Karpas-422 (cell line): ENCODE measurements at regions not wholly inside any gene's neighbourhood (a gene's known extent, or its start where the extent isn't known, plus 50 kb on each side); places are given as distances from the start of the nearest gene placed in this dataset.

Source experiments
- DNase-seq: peaks from one replicate; pipeline ENCODE4 v3.0.0-alpha.2; 2015
- H2AFZ ChIP-seq: fragments of 200-600 bp; sonication (generic); 2 replicates; pipeline ENCODE4 v1.6.1; 2014; ENCODE audit warnings: antibody characterized with exemption, low read length, mixed read lengths
- H3K27ac ChIP-seq: fragments of 200-600 bp; sonication (generic); 2 replicates; pipeline ENCODE4 v1.5.1; 2014; ENCODE audit warnings: mild to moderate bottlenecking, low read length, moderate library complexity
- H3K27me3 ChIP-seq: fragments of 200-600 bp; sonication (generic); 2 replicates; pipeline ENCODE4 v1.6.1; 2014; ENCODE audit warnings: low read length, mixed read lengths
- H3K36me3 ChIP-seq: fragments of 200-600 bp; sonication (generic); 2 replicates; pipeline ENCODE4 v1.6.1; 2014; ENCODE audit warnings: low read length, mixed read lengths; ENCODE audit not compliant: insufficient read depth
- H3K4me1 ChIP-seq: fragments of 200-600 bp; sonication (generic); 2 replicates; pipeline ENCODE4 v1.6.1; 2014; ENCODE audit warnings: mild to moderate bottlenecking, low read length, mixed read lengths
- H3K4me2 ChIP-seq: fragments of 200-600 bp; sonication (generic); 2 replicates; pipeline ENCODE4 v1.6.1; 2014; ENCODE audit warnings: low read length, low read depth, mild to moderate bottlenecking; ENCODE audit not compliant: poor library complexity, severe bottlenecking
- H3K4me3 ChIP-seq: fragments of 200-600 bp; sonication (generic); 2 replicates; pipeline ENCODE4 v1.5.1; 2014; ENCODE audit warnings: mild to moderate bottlenecking, antibody characterized with exemption, low read length, mixed read lengths
- H3K79me2 ChIP-seq: fragments of 200-600 bp; sonication (generic); 2 replicates; pipeline ENCODE4 v1.6.1; 2014; ENCODE audit warnings: mild to moderate bottlenecking, low read length, mixed read lengths
- H3K9ac ChIP-seq: fragments of 200-600 bp; sonication (generic); 2 replicates; pipeline ENCODE4 v1.6.0; 2014; ENCODE audit warnings: low read length
- H3K9me2 ChIP-seq: fragments of 200-600 bp; sonication (generic), shearing (Covaris generic); replicated peaks from 2 replicates; pipeline ENCODE4 v1.6.0; 2014; ENCODE audit warnings: mild to moderate bottlenecking, low read length, moderate library complexity; ENCODE audit not compliant: insufficient read depth
- H3K9me3 ChIP-seq: fragments of 300-700, 200-600 bp; sonication (generic); 2 replicates; pipeline ENCODE4 v1.6.1; 2014; ENCODE audit warnings: low read length, mixed read lengths
- H4K20me1 ChIP-seq: fragments of 200-600 bp; sonication (generic); 2 replicates; pipeline ENCODE4 v1.6.1; 2014; ENCODE audit warnings: mild to moderate bottlenecking, antibody characterized with exemption, low read length, low read depth; ENCODE audit not compliant: insufficient read depth

- Histone ChIP-seq H3K4me2 (no peak overlapping the region), H3K36me3 (no peaks in the 10 kb centered on the region), H3K9me3 (no peaks in the 10 kb centered on the region), H2AFZ (no peak overlapping the region), H3K27me3 (no peaks in the 10 kb centered on the region), H3K4me3 (no peak overlapping the region), H4K20me1 (no peaks in the 10 kb centered on the region), H3K9me2 (no peaks in the 10 kb centered on the region), H3K79me2 (no peaks in the 10 kb centered on the region), H3K9ac (no peak overlapping the region), H3K4me1 (no peaks in the 10 kb centered on the region), H3K27ac (no peak overlapping the region)
- no peak for DNase-seq
These were observed 197.1 kb downstream of the GLUD2 start for GRCh38 chrX:121244511-121244910.

GRCh38 chrX:121245763-121246162 lies 198.4 kb downstream of the GLUD2 start:
- no peak overlapping the region for H3K4me3 ChIP-seq
- H3K9ac ChIP-seq: no peak overlapping the region
- H2AFZ ChIP-seq: no peak overlapping the region
- no peaks in the 10 kb centered on the region for H3K27me3 ChIP-seq
- no peak overlapping the region for H3K27ac ChIP-seq
- no peaks in the 10 kb centered on the region for H3K79me2 ChIP-seq
- H3K4me1 ChIP-seq: no peaks in the 10 kb centered on the region
- H3K9me2 ChIP-seq: no peaks in the 10 kb centered on the region
- H4K20me1 ChIP-seq: no peaks in the 10 kb centered on the region
- no peaks in the 10 kb centered on the region for H3K9me3 ChIP-seq
- no peak for DNase-seq
- H3K4me2 ChIP-seq: no peak overlapping the region
- no peaks in the 10 kb centered on the region for H3K36me3 ChIP-seq

GRCh38 chrX:121254336-121254735 lies 206.9 kb downstream of the GLUD2 start:
- no peaks in the 10 kb centered on the region for H3K36me3 ChIP-seq
- DNase-seq: no peak
- H4K20me1 ChIP-seq: no peaks in the 10 kb centered on the region
- no peak overlapping the region for H2AFZ ChIP-seq
- no peak overlapping the region for H3K27ac ChIP-seq
- H3K4me2 ChIP-seq: no peak overlapping the region
- no peaks in the 10 kb centered on the region for H3K9me2 ChIP-seq
- H3K4me3 ChIP-seq: no peak overlapping the region
- H3K9ac ChIP-seq: no peak overlapping the region
- H3K4me1 ChIP-seq: no peaks in the 10 kb centered on the region
- H3K9me3 ChIP-seq: no peaks in the 10 kb centered on the region; the same call in 1 of the 2 replicates
- no peaks in the 10 kb centered on the region for H3K27me3 ChIP-seq
- H3K79me2 ChIP-seq: no peaks in the 10 kb centered on the region

- Histone ChIP-seq H3K4me3 (no peak overlapping the region), H3K9ac (no peak overlapping the region), H3K27ac (no peak overlapping the region), H3K36me3 (no peaks in the 10 kb centered on the region), H3K9me2 (no peaks in the 10 kb centered on the region), H3K4me2 (no peak overlapping the region), H3K79me2 (no peaks in the 10 kb centered on the region), H4K20me1 (no peaks in the 10 kb centered on the region), H3K4me1 (no peaks in the 10 kb centered on the region), H3K27me3 (no peaks in the 10 kb centered on the region), H2AFZ (no peak overlapping the region), H3K9me3 (no peaks in the 10 kb centered on the region; the same call in 1 of the 2 replicates)
- DNase-seq: no peak
These were observed 209.2 kb downstream of the GLUD2 start for GRCh38 chrX:121256647-121257046.

GRCh38 chrX:121258545-121258944 lies 211.1 kb downstream of the GLUD2 start:
- Histone ChIP-seq H3K4me3 (no peak overlapping the region), H3K4me2 (no peak overlapping the region), H3K9ac (no peak overlapping the region), H2AFZ (no peak overlapping the region), H3K36me3 (no peaks in the 10 kb centered on the region), H3K27me3 (no peaks in the 10 kb centered on the region), H3K9me3 (peaks cover 5% of the 10 kb centered on the region), H3K4me1 (no peaks in the 10 kb centered on the region), H4K20me1 (no peaks in the 10 kb centered on the region), H3K9me2 (no peaks in the 10 kb centered on the region), H3K79me2 (no peaks in the 10 kb centered on the region), H3K27ac (no peak overlapping the region)
- DNase-seq: no peak

- H2AFZ ChIP-seq: no peak overlapping the region
- no peak overlapping the region for H3K27ac ChIP-seq
- H3K36me3 ChIP-seq: no peaks in the 10 kb centered on the region
- no peaks in the 10 kb centered on the region for H3K79me2 ChIP-seq
- H3K4me1 ChIP-seq: no peaks in the 10 kb centered on the region
- no peak overlapping the region for H3K9ac ChIP-seq
- no peaks in the 10 kb centered on the region for H3K9me2 ChIP-seq
- H3K9me3 ChIP-seq: peaks cover 5% of the 10 kb centered on the region; the same call in 1 of the 2 replicates
- no peak overlapping the region for H3K4me2 ChIP-seq
- H3K4me3 ChIP-seq: no peak overlapping the region
- no peaks in the 10 kb centered on the region for H4K20me1 ChIP-seq
- DNase-seq: no peak
- H3K27me3 ChIP-seq: no peaks in the 10 kb centered on the region
These were observed 211.8 kb downstream of the GLUD2 start for GRCh38 chrX:121259170-121259569.

GRCh38 chrX:121260596-121261240 lies 213.3 kb downstream of the GLUD2 start:
- Histone ChIP-seq H3K4me3 (no peak overlapping the region), H3K9me3 (peaks cover 5% of the 10 kb centered on the region; the same call in 1 of the 2 replicates), H4K20me1 (no peaks in the 10 kb centered on the region), H3K27ac (no peak overlapping the region), H3K27me3 (no peaks in the 10 kb centered on the region), H3K36me3 (no peaks in the 10 kb centered on the region), H3K4me1 (no peaks in the 10 kb centered on the region), H3K9me2 (no peaks in the 10 kb centered on the region), H3K9ac (no peak overlapping the region), H3K79me2 (no peaks in the 10 kb centered on the region), H2AFZ (no peak overlapping the region), H3K4me2 (no peak overlapping the region)
- no peak for DNase-seq

- Histone ChIP-seq H3K4me2 (no peak overlapping the region), H3K27me3 (no peaks in the 10 kb centered on the region), H3K36me3 (no peaks in the 10 kb centered on the region), H2AFZ (no peak overlapping the region), H3K9me2 (no peaks in the 10 kb centered on the region), H3K27ac (no peak overlapping the region), H4K20me1 (no peaks in the 10 kb centered on the region), H3K9me3 (no peaks in the 10 kb centered on the region; the same call in 1 of the 2 replicates), H3K79me2 (no peaks in the 10 kb centered on the region), H3K4me1 (no peaks in the 10 kb centered on the region), H3K4me3 (no peak overlapping the region), H3K9ac (no peak overlapping the region)
- DNase-seq: no peak
These were observed 236.5 kb downstream of the GLUD2 start for GRCh38 chrX:121283921-121284320.
